GM23338 (cell line): ENCODE measurements at regions not wholly inside any gene's neighbourhood (a gene's known extent, or its start where the extent isn't known, plus 50 kb on each side); places are given as distances from the start of the nearest gene placed in this dataset.

Source experiments
- ATAC-seq: fragments of 200-7000 bp; cut with Tn5 transposase; 3 replicates; pipeline ENCODE4 v1.9.1; 2020
- DNase-seq: peaks from one replicate; pipeline ENCODE4 v3.0.0-alpha.2; 2015; ENCODE audit warnings: low spot score
- H2AFZ ChIP-seq: fragments of 200-600 bp; sonication (generic); 2 replicates; pipeline ENCODE4 v1.8.0; 2016; ENCODE audit warnings: antibody characterized with exemption, mild to moderate bottlenecking, moderate library complexity
- H3F3A ChIP-seq: fragments of 200-600 bp; sonication (generic); replicated peaks from 2 replicates; pipeline ENCODE4 v1.8.0; 2017; ENCODE audit warnings: antibody characterized with exemption, mixed run types, low read depth
- H3K27ac ChIP-seq: fragments of 200-600 bp; sonication (generic); 2 replicates; pipeline ENCODE4 v1.6.1; 2016; ENCODE audit warnings: low read depth
- H3K27me3 ChIP-seq: fragments of 200-600 bp; sonication (generic); 2 replicates; pipeline ENCODE4 v1.8.0; 2016; ENCODE audit warnings: mild to moderate bottlenecking, mixed run types, moderate library complexity; ENCODE audit not compliant: insufficient read depth
- H3K36me3 ChIP-seq: fragments of 200-600 bp; sonication (generic); 2 replicates; pipeline ENCODE4 v1.8.0; 2016; ENCODE audit warnings: mild to moderate bottlenecking; ENCODE audit not compliant: insufficient read depth
- H3K4me1 ChIP-seq: fragments of 200-600 bp; sonication (generic); 2 replicates; pipeline ENCODE4 v1.8.0; 2016; ENCODE audit warnings: mild to moderate bottlenecking, moderate library complexity; ENCODE audit not compliant: insufficient read depth
- H3K4me2 ChIP-seq: fragments of 200-600 bp; sonication (generic); 2 replicates; pipeline ENCODE4 v1.7.1; 2017; ENCODE audit warnings: mixed run types
- H3K4me3 ChIP-seq: fragments of 200-600 bp; sonication (generic); 2 replicates; pipeline ENCODE4 v1.6.1; 2016; ENCODE audit warnings: mixed run types
- H3K79me2 ChIP-seq: fragments of 200-600 bp; sonication (generic); replicated peaks from 2 replicates; pipeline ENCODE4 v1.8.0; 2017; ENCODE audit warnings: mild to moderate bottlenecking; ENCODE audit not compliant: insufficient read depth
- H3K9me2 ChIP-seq: fragments of 200-600 bp; sonication (generic); 2 replicates; pipeline ENCODE4 v1.8.0; 2017; ENCODE audit not compliant: insufficient read depth
- H4K20me1 ChIP-seq: fragments of 200-600 bp; sonication (generic); replicated peaks from 2 replicates; pipeline ENCODE4 v1.8.0; 2017; ENCODE audit warnings: mild to moderate bottlenecking; ENCODE audit not compliant: insufficient read depth
- H3K27ac Mint-ChIP-seq: 2 replicates; pipeline ENCODE4 v1.8.0; 2020; ENCODE audit warnings: inconsistent platforms, mild to moderate bottlenecking, moderate library complexity, mixed read lengths
- H3K27me3 Mint-ChIP-seq: 3 replicates; pipeline ENCODE4 v1.8.0; 2022; ENCODE audit warnings: low read depth, mild to moderate bottlenecking, moderate library complexity, mixed read lengths, inconsistent platforms; ENCODE audit not compliant: insufficient read depth, poor library complexity
- H3K36me3 Mint-ChIP-seq: 3 replicates; pipeline ENCODE4 v1.8.0; 2021; ENCODE audit warnings: low read depth, mild to moderate bottlenecking, inconsistent platforms, moderate library complexity, mixed read lengths
- H3K4me1 Mint-ChIP-seq: 3 replicates; pipeline ENCODE4 v1.8.0; 2020; ENCODE audit warnings: mild to moderate bottlenecking, inconsistent platforms, mixed read lengths
- H3K4me3 Mint-ChIP-seq: 3 replicates; pipeline ENCODE4 v1.8.0; 2021; ENCODE audit warnings: moderate library complexity, mild to moderate bottlenecking, inconsistent platforms, mixed read lengths
- H3K9me3 Mint-ChIP-seq: 3 replicates; pipeline ENCODE4 v1.8.0; 2020; ENCODE audit warnings: moderate library complexity, mild to moderate bottlenecking, inconsistent platforms, mixed read lengths
- CREB1 ChIP-seq: fragments of 250-450 bp; sonication (Bioruptor Pico); IDR thresholded peaks from 2 replicates; pipeline ENCODE4 v1.5.0; 2020; ENCODE audit warnings: low read depth, mild to moderate bottlenecking, moderate library complexity
- CTCF ChIP-seq, 2 experiments: fragments of 200-600 bp in 1 of 2; sonication (generic) in 1 of 2; conservative IDR thresholded peaks; 2 replicates each; pipeline versions ENCODE4 v1.5.1 to v1.6.1; 2016 to 2017; ENCODE audit warnings: antibody characterized with exemption in 2 of 2, low read depth in 2 of 2, mild to moderate bottlenecking in 2 of 2, moderate library complexity in 1 of 2
- ETS1 ChIP-seq: IDR thresholded peaks from 2 replicates; pipeline ENCODE4 v1.6.1; 2016; ENCODE audit warnings: antibody characterized with exemption
- EZH2 ChIP-seq: fragments of 200-600 bp; sonication (generic); IDR thresholded peaks from one replicate; pipeline ENCODE4 v1.8.0; 2017; ENCODE audit warnings: antibody characterized with exemption, mild to moderate bottlenecking, low read depth; ENCODE audit not compliant: unreplicated experiment
- JUNB ChIP-seq: IDR thresholded peaks from one replicate; pipeline ENCODE4 v1.6.1; 2016; ENCODE audit warnings: antibody characterized with exemption; ENCODE audit not compliant: unreplicated experiment
- POLR2AphosphoS5 ChIP-seq: IDR thresholded peaks from 2 replicates; pipeline ENCODE4 v1.6.1; 2016; ENCODE audit warnings: antibody characterized with exemption, low read depth
- STAT1 ChIP-seq: IDR thresholded peaks from one replicate; pipeline ENCODE4 v1.6.1; 2016; ENCODE audit warnings: antibody characterized with exemption; ENCODE audit not compliant: unreplicated experiment
- ZNF114 ChIP-seq: fragments of 250-450 bp; sonication (Bioruptor Pico); IDR thresholded peaks from 2 replicates; pipeline ENCODE4 v1.5.0; 2020; ENCODE audit warnings: mild to moderate bottlenecking, moderate library complexity
- ZNF331 ChIP-seq: fragments of 250-450 bp; sonication (Bioruptor Pico); IDR thresholded peaks from 2 replicates; pipeline ENCODE4 v1.5.0; 2020; ENCODE audit warnings: low read depth, mild to moderate bottlenecking, moderate library complexity
- ZNF462 ChIP-seq: fragments of 250-450 bp; sonication (Bioruptor Pico); IDR thresholded peaks from 2 replicates; pipeline ENCODE4 v1.5.0; 2020; ENCODE audit warnings: mild to moderate bottlenecking, moderate library complexity

GRCh38 chr18:55876254-55876653 lies 288.3 kb upstream of the TCF4 start:
- no peaks in the 10 kb centered on the region for H3K27me3 Mint-ChIP-seq
- Histone ChIP-seq H2AFZ (no peak overlapping the region), H3K4me1 (peaks cover 4% of the 10 kb centered on the region; the same call in 1 of the 2 replicates), H3K27ac (no peak overlapping the region), H3K27me3 (no peaks in the 10 kb centered on the region), H3K4me3 (no peak overlapping the region), H3K4me2 (no peak overlapping the region), H3K9me2 (no peaks in the 10 kb centered on the region), H4K20me1 (no peaks in the 10 kb centered on the region), H3K79me2 (no peaks in the 10 kb centered on the region), H3F3A (no peaks in the 10 kb centered on the region), H3K36me3 (no peaks in the 10 kb centered on the region)
- ATAC-seq: no peak
- peaks cover 7% of the 10 kb centered on the region; the same call in 2 of the 3 replicates for H3K4me1 Mint-ChIP-seq
- no peak overlapping the region for H3K4me3 Mint-ChIP-seq
- no peaks in the 10 kb centered on the region for H3K9me3 Mint-ChIP-seq
- DNase-seq: no peak
- H3K36me3 Mint-ChIP-seq: no peaks in the 10 kb centered on the region
- H3K27ac Mint-ChIP-seq: no peak overlapping the region
- TF ChIP-seq ZNF114 (CRISPR knock-in tag): no peak

GRCh38 chr18:55875371-55875901 lies 287.4 kb upstream of the TCF4 start:
- H3K4me3 ChIP-seq: no peak overlapping the region
- H3K79me2 ChIP-seq: no peaks in the 10 kb centered on the region
- H3K27ac Mint-ChIP-seq: no peak overlapping the region
- ATAC-seq (peak; percentile 72), DNase-seq (no peak)
- no peak overlapping the region for H3K4me3 Mint-ChIP-seq
- H3K36me3 ChIP-seq: no peaks in the 10 kb centered on the region
- no peaks in the 10 kb centered on the region for H3F3A ChIP-seq
- no peak overlapping the region for H3K4me2 ChIP-seq
- peaks cover 7% of the 10 kb centered on the region; the same call in 2 of the 3 replicates for H3K4me1 Mint-ChIP-seq
- H3K27ac ChIP-seq: no peak overlapping the region
- H3K9me3 Mint-ChIP-seq: no peaks in the 10 kb centered on the region
- H3K27me3 Mint-ChIP-seq: no peaks in the 10 kb centered on the region
- peak overlapping the region; percentile 6; the same call in 1 of the 2 replicates for H2AFZ ChIP-seq
- H4K20me1 ChIP-seq: no peaks in the 10 kb centered on the region
- no peaks in the 10 kb centered on the region for H3K36me3 Mint-ChIP-seq
- no peaks in the 10 kb centered on the region for H3K27me3 ChIP-seq
- no peaks in the 10 kb centered on the region for H3K9me2 ChIP-seq
- H3K4me1 ChIP-seq: peaks cover 4% of the 10 kb centered on the region; the same call in 1 of the 2 replicates
- TF ChIP-seq EZH2 (no peak), ZNF114 (CRISPR knock-in tag) (no peak), CTCF (conservative IDR thresholded peaks at IDR 0.05; ENCODE audit: low read depth in 2 of 2) (no peak), JUNB (no peak), ZNF462 (CRISPR knock-in tag) (no peak), ZNF331 (CRISPR knock-in tag) (no peak), STAT1 (no peak), CREB1 (CRISPR knock-in tag) (no peak), ETS1 (no peak), POLR2AphosphoS5 (no peak)
